Astrocyte of the cerebellum (primary cell): ENCODE measurements at regions not wholly inside any gene's neighbourhood (a gene's known extent, or its start where the extent isn't known, plus 50 kb on each side); places are given as distances from the start of the nearest gene placed in this dataset.

Experiments used
- DNase-seq: peaks from one replicate; pipeline ENCODE4 v3.0.0-alpha.2; 2011; ENCODE audit warnings: low read depth
- H3K4me3 ChIP-seq: 2 replicates; pipeline ENCODE4 v1.5.1; 2011; ENCODE audit warnings: mild to moderate bottlenecking, low read depth, low read length, moderate library complexity
- CTCF ChIP-seq: IDR thresholded peaks from 2 replicates; pipeline ENCODE4 v1.5.1; 2012; ENCODE audit warnings: low read length, low read depth, moderate library complexity, mild to moderate bottlenecking; ENCODE audit errors: missing control alignments
- in situ Hi-C: cut with HindIII; loops from 2 replicates; pipeline ENCODE4 v1.10.0; 2017; ENCODE audit warnings: low sequenced_read_pairs

GRCh38 chr1:94701796-94702441, 118.2 kb upstream of the SLC44A3 start:
- in situ Hi-C loops, result no loop called here
- H3K4me3 ChIP-seq, result no peak overlapping the region
- no peak for DNase-seq
- TF ChIP-seq CTCF, result no peak

GRCh38 chr1:94698759-94699502, 121.2 kb upstream of the SLC44A3 start:
- no peak overlapping the region for H3K4me3 ChIP-seq
- in situ Hi-C loops, result no loop called here
- TF ChIP-seq CTCF, result no peak
- DNase-seq, result no peak

GRCh38 chr1:94698356-94698755, 121.8 kb upstream of the SLC44A3 start:
- DNase-seq, result no peak
- in situ Hi-C loops, result no loop called here
- TF ChIP-seq CTCF, result no peak
- H3K4me3 ChIP-seq, result no peak overlapping the region

GRCh38 chr1:94697839-94698238, 122.3 kb upstream of the SLC44A3 start:
- in situ Hi-C loops, result no loop called here
- no peak for DNase-seq
- H3K4me3 ChIP-seq, result no peak overlapping the region
- no peak for TF ChIP-seq CTCF

DNA sequence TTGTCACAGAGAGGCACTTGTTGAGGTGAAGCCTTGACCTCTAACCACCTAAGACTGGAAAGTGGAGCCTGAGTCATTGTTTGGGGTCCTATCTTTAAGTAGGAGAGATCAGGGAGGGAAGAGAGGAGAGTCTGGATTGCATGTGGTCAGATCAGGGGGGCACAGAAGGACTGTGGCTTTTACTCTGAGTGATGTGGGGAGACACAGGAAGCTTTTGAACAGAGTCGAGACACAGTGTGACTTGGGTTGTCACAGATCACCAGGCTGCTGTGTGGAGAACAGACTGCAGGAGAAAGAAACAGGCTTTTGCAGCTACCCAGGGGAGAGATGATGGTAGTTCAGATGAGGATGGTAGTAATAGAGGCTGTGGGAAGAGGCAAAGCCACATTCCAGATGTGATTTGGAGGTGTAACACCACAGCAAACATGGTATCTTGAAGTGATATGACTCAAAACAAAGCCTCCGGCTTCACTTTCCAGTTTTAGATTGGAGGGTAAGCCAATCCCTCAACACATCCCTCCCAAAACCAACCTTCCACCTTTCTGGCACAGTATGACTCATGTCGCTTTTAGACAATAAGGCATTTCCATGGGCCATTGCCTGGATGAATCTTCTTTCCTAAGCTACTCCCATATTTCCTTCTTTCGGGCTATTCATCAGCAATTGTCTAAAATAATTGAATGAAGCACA, 125.8 kb upstream of the SLC44A3 start:
- TF ChIP-seq CTCF, result no peak
- no peak for DNase-seq
- H3K4me3 ChIP-seq, result no peak overlapping the region
- in situ Hi-C loops, result no loop called here

DNA sequence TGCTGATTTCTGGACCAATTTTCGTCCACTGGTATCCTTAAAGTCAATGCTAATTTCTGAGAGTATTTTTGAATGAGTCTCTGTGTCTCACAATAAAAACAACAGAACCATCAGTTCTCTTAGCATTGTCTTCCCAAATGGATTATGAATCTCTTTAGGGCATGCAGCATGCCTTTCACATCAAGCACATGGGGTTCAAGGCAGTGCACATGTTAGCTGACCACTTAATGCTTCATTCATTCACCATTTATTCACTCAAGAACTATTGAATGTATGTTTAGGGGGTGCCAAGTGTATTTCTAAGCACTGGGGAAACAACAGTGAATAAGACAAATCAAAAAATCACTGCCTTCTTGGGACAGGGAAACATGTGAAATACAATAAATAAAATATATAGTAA, 126.7 kb upstream of the SLC44A3 start:
- no peak overlapping the region for H3K4me3 ChIP-seq
- no peak for TF ChIP-seq CTCF
- DNase-seq, result no peak
- in situ Hi-C loops, result no loop called here
